Transverse colon (tissue), 4 donors: ENCODE measurements at regions not wholly inside any gene's neighbourhood (a gene's known extent, or its start where the extent isn't known, plus 50 kb on each side); places are given as distances from the start of the nearest gene placed in this dataset.

ENCODE experiments used
- CTCF ChIP-seq, 5 experiments: fragments of 200-600 bp in 3 of 5; fragments of 450-650 bp in 2 of 5; sonication (generic) in 3 of 5; IDR thresholded peaks; 1 replicate in 2 of 5; 2 replicates in 3 of 5; pipeline ENCODE4 v1.5.1; 2016 to 2017; ENCODE audit warnings: antibody characterized with exemption in 5 of 5, inconsistent platforms in 3 of 5, mild to moderate bottlenecking in 2 of 5, moderate library complexity in 1 of 5
- EP300 ChIP-seq: sonication (generic); formaldehyde crosslinking; IDR thresholded peaks from one replicate; pipeline ENCODE4 v1.6.1; 2017; ENCODE audit warnings: antibody characterized with exemption, low read depth
- POLR2AphosphoS5 ChIP-seq, 3 donors: sonication (generic); formaldehyde crosslinking; IDR thresholded peaks; one replicate each; pipeline ENCODE4 v1.6.1; 2016; ENCODE audit warnings: antibody characterized with exemption in 3 of 3

GRCh38 chr22:49086181-49086580 is 741.5 kb downstream of the BRD1 start:
- TF ChIP-seq CTCF (IDR thresholded peaks at IDR 0.05): no peak
- TF ChIP-seq POLR2AphosphoS5 (IDR thresholded peaks at IDR 0.05): no peak
- no peak for TF ChIP-seq EP300
